ENCODE measurements at regions not wholly inside any gene's neighbourhood (a gene's known extent, or its start where the extent isn't known, plus 50 kb on each side); places are given as distances from the start of the nearest gene placed in this dataset.

DNA sequence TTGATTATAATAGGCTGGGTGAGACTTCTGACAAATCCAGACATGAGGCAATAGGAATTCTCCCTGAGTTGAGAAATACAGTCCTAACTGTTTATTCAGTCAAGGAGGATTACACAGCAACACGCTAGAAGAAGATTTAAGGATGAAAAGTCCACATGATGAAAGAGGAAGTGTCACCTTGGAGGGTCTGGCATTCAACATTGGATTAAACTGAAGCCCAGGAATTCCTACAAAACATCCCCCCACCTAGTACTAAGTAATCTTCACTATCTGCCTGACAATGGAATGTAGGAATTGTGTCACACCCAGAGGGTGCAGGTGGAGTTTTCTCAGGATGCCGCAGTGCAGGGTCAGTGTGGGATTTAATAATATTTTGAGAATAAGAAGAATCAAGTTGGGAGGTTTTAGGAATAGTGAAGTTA, 142.4 kb downstream of the SOCS6 start:
- no peak for DNase-seq

DNA sequence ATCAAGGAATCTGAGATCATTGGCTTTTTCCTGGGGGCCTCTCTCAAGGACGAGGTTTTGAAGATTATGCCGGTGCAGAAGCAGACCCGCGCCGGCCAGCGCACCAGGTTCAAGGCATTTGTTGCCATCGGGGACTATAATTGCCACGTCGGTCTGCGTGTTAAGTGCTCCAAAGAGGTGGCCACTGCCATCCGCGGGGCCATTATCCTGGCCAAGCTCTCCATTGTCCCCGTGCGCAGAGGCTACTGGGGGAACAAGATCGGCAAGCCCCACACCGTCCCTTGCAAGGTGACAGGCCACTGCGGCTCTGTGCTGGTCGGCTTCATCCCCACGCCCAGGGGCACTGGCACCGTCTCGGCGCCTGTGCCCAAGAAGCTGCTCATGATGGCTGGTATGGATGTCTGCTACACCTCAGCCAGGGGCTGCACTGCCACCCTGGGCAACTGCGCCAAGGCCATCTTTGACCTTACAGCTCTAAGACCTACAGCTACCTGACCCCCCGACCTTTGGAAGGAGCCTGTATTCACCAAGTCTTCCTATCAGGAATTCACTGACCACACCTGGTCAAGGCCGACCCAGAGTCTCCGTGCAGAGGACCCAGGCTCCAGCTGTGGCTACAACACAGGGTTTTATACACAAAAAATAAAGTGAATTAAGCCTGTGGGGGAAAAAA, 141.8 kb downstream of the SOCS6 start:
- DNase-seq: no peak

DNA sequence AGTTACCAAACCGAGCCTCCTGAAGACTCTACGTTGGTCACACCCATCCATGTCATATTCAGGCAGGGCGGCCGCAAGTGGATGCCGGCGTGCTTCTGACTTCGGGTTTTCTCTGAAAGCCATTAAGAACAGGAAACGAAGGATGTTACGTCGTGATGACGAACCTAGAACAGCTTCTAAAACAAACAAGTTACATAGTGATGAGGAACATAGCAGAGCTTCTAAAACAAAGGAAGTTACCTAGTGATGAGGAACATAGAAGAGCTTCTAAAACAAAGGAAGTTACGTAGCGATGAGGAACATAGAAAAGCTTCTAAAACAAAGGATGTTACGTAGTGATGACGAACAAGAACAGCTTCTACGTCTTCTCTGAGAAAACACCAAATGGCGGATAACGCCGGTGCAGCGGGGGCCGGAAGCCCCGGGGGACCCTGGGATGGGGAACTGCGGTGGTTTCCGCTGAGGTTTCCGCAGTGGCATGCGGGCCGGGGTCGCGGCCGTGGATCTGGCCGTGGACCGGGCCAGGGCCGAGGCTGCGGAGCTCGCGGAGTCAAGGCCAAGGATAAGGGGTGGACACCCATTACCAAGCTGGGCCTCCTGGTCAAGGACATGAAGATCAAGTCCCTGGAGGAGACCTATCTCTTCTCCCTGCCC, 141.1 kb downstream of the SOCS6 start:
- no peak for DNase-seq

DNA sequence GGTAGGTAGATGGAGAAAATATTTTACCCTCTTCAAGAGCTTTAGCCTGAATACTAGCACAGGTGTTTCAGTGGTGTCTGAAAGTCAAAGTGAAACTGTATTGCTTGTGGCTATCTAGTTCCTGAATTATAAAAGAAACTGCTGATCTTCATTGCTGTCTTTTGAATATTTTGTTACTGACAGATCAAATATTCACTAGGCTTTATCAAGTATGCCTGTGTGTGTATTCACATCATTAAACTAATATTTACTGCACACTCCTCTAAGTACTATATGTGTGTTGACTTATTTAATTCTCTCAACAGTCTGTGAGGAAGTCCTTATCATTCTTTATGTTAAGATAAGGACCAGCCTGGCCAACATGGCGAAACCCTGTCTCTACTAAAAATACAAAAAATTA, 139.6 kb downstream of the SOCS6 start:
- no peak for DNase-seq

DNA sequence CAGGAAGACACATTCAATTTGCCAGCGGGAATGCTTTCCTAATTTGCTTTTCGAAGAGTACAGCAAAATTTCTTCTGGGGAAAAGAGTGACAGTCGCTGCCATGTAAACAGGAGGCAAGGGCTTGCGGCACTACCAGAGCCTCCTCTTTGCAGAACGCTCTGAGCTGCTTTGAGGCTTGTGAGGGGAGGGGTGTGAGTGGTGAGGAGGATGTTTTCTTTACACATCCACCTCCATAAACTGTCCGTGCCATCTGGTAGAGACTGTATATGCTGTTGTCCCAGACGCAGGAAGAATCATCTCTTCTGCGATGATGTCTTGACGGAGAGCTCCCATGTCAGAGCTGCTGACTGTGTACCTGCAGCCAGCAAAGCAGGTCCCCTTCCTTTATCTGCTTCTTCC, 138.0 kb downstream of the SOCS6 start:
- DNase-seq: no peak

DNA sequence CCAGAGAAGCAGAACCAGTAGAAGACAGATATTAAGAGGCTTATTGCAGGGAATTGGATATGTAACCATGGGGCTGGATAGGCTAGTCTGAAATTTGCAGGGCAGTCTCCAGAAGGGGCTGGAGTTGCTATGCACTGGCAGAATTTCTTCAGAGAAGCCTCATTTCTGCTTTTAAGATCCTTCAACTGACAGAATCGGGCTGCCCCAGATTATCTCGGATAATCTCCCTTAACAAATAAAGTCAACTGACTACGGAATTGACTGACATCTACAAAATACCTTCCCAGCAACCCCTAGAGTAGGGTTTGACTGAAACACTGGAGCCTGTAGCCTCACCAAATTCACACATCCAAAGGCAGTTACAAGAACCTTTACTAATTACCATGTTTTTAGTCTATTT, 136.4 kb downstream of the SOCS6 start:
- DNase-seq: no peak

DNA sequence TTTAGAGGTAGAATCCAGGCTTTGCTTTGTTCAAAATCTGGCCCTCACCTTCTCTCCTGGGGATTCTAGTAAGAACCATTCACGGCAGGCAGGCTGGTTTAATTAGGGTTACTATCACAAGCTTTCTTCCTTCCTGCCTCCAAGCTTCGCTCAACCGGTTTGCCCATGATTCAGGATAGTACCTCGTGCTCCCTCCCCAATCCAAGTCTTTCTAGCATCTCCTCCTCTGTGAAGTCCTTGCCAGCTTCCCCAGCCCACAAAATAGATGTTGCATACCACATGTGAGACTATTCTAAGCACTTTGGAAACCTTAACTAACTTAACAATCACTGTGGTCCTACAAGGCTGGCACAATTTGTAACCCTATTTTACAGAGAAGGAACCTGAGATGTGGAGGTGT, 135.1 kb downstream of the SOCS6 start:
- no peak for DNase-seq

DNA sequence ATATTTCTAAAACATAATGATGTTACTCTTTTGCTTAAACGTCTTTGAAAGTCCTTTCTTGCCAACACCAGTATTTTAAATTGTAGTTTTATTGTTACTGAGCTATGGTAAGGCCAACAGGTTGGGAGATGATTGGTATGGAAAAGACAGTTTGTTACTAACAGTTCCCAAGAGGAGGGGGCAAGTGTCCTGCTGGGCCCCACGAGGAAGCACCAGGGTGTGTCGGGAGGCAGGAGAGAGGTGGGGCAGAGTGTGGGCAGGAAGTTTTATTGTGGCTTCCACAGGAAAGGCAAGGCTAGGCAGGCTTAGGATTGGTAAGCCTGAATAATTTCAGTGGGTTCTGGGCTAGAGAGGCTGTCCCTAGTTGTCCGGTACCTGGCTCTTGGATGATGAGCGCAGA, 134.3 kb downstream of the SOCS6 start:
- no peak for DNase-seq

DNA sequence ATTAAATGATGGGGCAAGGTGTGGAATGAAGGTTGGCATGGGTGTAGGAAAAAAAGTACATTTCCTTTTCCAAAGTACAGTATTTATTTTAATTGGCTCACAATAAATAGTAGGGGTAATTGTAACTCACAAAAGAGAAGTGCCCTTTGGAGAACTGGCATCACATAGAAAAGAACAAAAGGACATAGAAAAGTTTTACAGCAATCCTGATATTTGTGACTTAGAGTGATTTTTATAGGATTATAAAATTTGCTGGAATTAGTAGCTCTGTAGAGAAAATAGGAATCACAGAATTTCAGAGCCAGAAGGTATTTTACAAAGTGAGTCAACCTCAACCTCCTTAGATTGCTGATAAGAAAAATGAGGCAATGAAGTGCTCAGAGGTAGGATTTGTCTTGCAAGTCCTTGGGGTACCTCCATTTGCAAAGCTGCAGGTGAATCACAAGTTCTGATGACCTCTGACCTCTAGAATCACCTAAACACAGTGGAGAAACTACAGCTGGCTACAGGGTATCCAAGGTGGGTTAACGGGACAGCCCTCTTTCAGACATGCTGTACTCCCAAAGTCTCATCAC, 133.6 kb downstream of the SOCS6 start:
- no peak for DNase-seq

DNA sequence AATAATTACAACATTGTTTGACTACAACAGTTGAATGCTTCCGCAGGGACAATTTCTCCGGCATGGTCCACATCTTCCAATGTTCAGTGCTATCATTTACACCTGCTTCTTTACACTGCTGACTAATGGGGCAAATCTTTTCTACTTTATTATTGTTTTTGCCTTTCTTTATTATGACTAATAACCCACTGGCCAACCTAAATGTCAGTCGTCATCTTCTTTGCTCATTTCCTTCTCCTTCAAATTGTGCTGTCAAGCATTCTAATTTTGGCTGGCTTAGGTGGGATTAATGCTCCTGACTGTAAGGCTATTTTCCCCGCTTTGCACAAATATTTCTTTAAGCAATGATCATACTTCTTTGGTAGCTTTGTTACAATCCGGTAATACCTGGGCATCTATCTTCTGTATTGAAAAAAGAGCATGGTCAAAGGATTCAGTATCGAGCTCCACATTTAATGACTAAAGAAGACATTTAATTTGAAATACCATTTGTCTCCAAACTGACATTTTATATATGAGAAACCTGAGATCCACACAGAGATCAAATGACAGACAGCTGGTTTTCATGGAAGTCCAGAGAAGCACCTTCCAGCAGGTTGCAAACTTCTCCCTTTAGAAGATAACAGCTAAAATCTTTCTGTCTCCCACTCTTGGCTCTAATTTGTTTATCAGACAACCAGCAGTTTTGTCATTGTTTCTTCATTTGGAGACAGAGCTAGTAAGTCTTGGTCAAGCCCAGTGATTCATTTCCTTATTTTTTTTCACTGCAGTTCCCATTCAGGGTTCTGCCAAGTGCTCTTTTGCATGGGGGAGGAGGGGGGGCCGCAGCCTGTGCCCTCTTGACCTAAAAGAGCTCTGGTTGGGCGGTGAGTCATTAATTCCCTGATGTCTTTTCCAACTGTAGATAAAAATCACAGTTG, 132.9 kb downstream of the SOCS6 start:
- DNase-seq: peak; percentile 0

DNA sequence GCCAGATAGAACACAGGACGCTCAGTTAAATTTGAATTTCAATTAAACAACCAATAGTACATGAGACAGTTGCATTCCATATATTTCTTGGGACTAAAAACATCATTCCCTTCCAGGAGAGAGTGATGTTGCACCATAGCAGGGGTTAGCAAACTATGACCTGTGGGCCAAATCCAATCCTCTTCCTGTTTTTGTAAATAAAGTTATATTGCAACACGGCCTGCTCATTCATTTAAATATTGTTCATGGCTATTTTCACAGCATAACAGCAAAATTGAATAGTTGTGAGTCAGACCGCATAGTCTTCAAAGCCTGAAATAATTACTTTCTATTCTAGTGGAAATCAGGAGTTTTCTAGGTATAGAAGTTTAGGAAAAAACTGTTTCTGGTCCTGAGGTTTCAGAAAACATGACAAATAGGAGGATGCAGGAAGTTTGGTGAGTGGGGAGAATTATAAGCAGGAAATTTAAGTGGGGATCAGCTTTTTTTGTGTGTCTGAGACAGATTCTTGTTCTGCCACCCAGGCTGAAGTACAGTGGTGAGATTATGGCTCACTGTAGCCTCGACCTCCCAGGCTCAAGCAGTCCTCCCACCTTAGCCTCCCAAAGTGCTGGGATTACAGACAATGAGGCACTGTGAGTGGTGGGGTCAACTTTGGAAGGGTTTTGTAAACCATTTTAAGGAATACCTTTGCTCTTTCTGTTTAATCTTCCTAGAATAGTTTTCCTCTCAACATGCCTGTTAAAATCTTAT, 131.5 kb downstream of the SOCS6 start:
- DNase-seq: no peak

DNA sequence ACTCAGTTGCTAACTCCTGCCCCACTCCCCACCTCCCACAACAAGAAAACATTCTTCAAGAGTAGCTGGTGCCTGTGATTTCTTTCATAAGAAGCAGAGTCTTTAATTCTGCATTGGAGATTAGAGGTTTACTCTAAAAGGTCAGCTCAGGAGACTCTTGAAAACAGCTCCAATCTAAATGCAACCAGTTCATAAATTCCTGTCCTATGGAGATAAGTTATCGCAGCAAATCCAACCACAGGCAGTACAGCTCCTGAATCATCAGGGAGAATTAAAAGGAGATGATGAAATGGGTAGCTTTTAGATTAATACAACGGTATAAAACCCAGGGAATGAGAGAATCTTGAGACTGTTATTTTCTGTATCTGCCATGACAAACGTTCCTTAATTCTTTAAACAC, 130.7 kb downstream of the SOCS6 start:
- no peak for DNase-seq

DNA sequence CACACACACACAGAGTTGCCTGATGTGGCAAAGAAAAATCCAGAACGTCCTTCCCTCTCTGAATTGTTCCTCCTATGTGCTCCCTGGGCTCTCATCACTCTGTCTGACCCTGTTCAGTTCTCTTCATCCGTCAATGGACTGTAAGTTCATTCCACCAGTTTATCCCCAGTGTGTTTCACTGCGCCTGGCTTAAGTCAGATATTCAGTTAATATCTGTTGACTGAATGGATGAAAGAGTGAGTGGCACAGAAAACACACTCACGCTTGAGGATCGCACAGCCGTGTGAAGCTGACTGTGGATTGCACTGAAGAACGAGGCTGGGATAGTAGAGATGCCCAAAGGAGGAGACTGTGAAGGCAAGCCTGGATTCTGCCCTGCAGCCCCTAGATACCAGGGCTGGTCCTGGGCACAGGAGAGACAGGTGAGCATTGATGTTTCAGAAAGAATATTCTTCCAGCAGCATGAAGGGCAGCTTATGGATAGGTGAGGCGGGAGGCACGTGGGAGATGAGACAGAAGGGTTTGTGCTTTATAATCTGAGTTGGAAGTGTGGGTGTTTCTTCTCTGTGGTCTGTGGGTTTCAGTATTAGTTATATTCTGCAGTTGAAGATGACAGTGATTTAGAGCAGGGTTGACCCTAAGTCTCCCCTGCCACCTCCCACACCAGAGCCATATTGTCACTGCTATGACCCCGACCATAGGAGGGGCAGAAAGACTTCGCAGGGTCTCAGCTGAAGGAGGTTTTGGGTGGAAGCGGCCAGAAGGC, 129.9 kb downstream of the SOCS6 start:
- no peak for DNase-seq

DNA sequence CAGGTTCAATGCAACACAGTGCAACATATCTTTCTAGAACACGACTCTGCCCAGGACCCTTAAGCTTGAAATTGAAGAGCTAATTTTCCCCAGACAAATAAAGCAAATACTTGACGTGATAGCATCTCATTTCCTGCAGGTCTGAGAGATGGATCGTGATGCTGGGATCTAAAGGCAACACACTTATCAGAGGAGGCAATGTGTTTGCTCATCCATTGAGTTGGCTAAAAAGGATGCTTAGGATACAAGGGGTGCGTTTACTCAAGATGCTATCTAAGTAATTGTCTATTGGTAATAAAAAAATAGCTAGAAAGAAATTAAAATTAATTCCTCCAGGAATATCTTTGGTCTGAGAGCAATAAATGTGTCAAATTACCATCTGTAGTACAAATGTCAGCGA, 129.0 kb downstream of the SOCS6 start:
- DNase-seq: peak; percentile 58

DNA sequence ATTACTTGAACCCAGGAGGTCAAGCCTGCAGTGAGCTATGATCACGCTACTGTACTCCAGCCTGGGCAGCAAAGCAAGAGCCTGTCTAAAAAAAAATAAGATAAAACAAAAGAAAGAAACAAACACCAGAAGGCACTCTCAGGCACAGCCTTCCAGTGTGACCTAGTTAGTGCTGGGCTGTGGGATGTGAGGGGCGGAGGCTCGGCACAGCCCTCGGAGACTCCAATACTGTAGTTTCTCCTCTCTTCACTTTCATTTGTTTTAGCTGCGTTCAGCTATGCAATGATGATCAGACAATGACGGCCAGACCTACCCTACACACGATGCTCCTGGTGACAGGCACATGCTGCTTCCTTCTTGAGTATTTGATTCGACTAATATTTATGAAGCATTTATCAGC, 127.7 kb downstream of the SOCS6 start:
- no peak for DNase-seq

DNA sequence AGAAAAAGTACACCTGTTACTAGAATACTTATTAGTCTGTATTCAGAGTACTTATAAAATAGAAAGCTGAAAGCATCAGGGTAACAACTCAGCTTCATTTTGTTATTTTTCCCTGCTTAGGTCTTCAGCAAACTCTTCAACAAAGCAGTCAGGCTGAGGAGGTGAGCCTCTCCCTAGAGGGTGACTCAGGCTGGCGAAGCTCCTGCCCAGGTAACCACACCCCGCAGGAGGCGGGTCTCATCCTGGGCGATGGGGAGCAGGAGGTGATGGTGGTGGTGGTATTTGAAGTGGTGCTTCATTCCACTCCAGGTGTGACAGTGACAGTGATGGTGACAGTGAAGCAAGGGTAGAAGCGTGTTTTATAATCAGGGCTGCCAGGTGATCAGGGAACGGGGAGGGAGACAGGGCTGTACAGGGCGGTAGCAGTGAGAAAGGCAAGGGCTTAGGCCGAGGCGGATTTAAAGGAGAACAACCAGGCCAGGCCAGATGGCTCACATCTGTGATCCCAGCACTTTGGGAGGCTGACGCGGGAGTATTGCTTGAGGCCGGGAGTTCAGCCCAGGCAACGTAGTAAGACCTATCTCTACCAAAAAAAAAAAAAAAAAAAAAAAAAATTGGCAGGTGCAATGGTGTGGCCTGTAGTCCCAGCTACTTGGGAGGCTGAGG, 127.1 kb downstream of the SOCS6 start:
- DNase-seq: no peak

DNA sequence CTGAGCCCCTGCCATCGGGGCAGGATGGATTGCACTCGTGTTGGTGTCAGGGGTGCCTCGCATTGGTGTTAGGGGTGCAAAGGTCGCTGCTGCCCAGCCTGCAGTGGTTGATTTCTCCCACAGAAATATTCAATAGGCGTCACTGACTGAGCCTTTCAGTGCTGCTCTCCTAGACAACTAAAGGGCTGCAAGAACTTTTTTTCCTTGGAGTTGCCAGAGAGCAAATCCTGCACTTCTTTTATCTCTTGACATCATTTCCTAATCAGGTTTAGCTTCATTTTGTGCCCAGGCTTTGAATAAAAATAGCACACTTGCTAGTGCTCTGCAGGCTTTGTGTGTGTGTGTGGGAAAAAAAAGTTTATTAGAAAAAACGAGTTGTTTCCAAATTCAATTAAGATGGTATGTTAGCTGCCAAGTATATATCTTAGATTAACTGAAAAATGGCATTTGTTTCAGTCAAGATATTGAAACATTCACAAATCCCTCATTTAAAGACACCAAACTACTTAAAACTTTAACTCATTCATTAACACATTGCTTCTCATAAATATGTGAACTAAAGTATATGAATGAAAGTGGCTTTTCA, 125.6 kb downstream of the SOCS6 start:
- no peak for DNase-seq

DNA sequence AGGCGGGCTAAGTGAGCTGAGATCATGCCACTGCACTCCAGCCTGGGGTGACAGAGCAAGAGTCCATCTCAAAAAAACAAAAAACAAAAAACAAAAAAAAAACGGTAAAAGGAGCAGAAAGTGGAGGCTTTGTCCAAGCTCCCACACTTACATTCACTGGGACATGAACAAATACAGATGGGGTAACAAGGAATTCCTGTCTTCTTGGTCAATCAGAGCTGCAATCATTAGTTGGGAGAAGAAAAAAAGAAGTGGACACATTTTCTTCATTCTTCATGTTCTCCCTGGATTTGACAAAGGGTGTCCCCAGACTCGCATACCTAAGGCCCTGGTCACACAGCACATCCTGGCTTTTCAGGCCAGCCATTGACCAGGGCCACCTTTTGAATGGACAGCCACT, 124.6 kb downstream of the SOCS6 start:
- DNase-seq: no peak

DNA sequence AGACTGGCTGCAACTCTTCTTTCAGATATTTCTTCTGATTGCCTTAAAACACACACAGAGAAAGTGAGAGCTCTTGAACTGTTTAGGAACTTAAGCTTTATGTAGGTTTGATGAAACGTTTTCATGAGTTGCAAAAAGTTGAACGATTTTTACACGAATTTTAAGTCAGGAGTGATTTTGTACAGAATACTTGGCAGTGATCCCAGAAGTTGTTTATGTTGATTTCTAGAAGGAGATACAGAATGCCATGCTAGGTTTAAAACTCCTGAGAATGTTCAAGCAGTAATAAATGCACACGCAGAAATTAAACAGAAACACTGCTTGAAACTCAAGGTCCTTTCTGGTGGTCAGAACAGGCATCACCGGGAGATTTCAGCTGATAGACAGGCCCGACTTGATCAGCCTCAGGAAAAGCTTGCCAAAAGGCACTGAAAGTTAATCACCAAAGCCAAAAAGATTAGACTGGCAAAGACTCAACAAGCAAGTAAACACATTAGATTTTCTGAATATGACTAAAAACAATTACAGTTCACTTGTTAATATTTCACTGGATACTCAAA, 123.1 kb downstream of the SOCS6 start:
- no peak for DNase-seq

DNA sequence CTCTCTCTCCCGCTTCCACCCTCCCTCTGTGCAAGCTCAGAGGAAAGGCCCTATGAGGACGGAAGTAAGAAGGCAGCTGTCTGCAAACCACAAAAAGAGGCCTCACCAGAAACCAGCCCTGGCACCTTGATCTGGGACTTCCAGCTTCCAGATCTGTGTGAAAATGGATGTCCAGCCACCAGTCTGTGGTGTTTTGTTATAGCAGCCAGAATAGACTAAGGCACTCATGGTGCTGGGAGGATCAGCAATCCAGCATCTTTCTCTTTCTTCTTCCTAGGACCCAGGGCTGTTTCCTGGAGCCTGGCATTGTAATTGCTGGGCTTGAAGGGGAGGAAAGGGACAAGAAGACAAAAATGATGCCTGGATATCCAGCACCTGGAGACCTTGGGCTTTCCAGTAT, 122.5 kb downstream of the SOCS6 start:
- no peak for DNase-seq

DNA sequence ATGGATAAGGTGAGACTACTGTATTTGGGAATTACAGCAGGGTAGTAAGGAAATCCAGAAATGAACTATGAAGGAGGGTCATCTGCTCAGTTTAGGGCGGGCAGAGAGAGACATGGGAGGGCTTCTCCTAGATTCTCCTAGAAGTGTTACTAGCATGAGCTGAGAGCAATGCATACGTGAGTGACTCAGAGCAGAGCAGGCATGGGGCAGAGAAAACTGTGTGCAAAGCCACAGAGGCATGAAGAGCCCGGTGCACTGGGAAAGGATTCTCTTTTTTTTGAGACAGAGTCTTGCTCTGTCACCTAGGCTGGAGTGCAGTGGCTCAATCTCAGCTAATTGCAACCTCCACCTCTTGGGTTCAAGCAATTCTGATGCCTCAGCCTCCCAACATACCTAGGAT, 116.2 kb downstream of the SOCS6 start:
- DNase-seq: no peak
